ENCODE measurements at regions not wholly inside any gene's neighbourhood (a gene's known extent, or its start where the extent isn't known, plus 50 kb on each side); places are given as distances from the start of the nearest gene placed in this dataset.

- TF ChIP-seq CTCF (optimal IDR thresholded peaks at IDR 0.05 in 1 of 3, IDR thresholded peaks at IDR 0.05 in 1 of 3, conservative IDR thresholded peaks at IDR 0.05 in 1 of 3; ENCODE audit: extremely low read depth in 1 of 3, insufficient read depth in 2 of 3, low read length in 3 of 3) (no peak), EZH2 (IDR thresholded peaks at IDR 0.05; ENCODE audit: low read length) (no peak)
Observed at GRCh38 chr9:13414349-13414748, 134.9 kb upstream of the MPDZ start.

Data from keratinocyte (primary cell).